Sigmoid colon (tissue), 6 donors: ENCODE measurements at regions not wholly inside any gene's neighbourhood (a gene's known extent, or its start where the extent isn't known, plus 50 kb on each side); places are given as distances from the start of the nearest gene placed in this dataset.

Source experiments
- DNase-seq: peaks from one replicate; pipeline ENCODE4 v3.0.0-alpha.2; 2019
- H3K27ac ChIP-seq, 4 donors: fragments of 200-600 bp; sonication (generic); one replicate each; pipeline ENCODE4 v1.5.1; 2016 to 2019; ENCODE audit warnings: mild to moderate bottlenecking in 1 of 4
- H3K27me3 ChIP-seq, 3 donors: fragments of 200-600 bp; sonication (generic); one replicate each; pipeline ENCODE4 v1.5.1; 2019; ENCODE audit warnings: mild to moderate bottlenecking in 1 of 3
- H3K36me3 ChIP-seq, 4 donors: fragments of 200-600 bp; sonication (generic); one replicate each; pipeline ENCODE4 v1.5.1; 2016 to 2019
- H3K4me1 ChIP-seq, 4 donors: fragments of 200-600 bp; sonication (generic); one replicate each; pipeline ENCODE4 v1.5.1; 2017 to 2019
- H3K4me3 ChIP-seq, 4 donors: fragments of 200-600 bp; sonication (generic); one replicate each; pipeline ENCODE4 v1.5.1; 2017 to 2019; ENCODE audit warnings: mild to moderate bottlenecking in 2 of 4, moderate library complexity in 1 of 4
- H3K9me3 ChIP-seq, 4 donors: fragments of 200-600 bp in 3 of 4; sonication (generic) in 3 of 4; one replicate each; pipeline versions ENCODE4 v1.5.1 to v1.6.1; 2013 to 2019
- CTCF ChIP-seq, 4 experiments: fragments of 450-650 bp in 3 of 4; fragments of 200-600 bp in 1 of 4; IDR thresholded peaks; one replicate each; pipeline ENCODE4 v1.5.1; 2016 to 2019; ENCODE audit warnings: antibody characterized with exemption in 4 of 4, mild to moderate bottlenecking in 3 of 4, moderate library complexity in 2 of 4
- EP300 ChIP-seq, 4 donors: sonication (generic); formaldehyde crosslinking; IDR thresholded peaks; one replicate each; pipeline ENCODE4 v1.6.1; 2017; ENCODE audit warnings: antibody characterized with exemption in 4 of 4
- POLR2A ChIP-seq, 2 donors: fragments of 450-650 bp; IDR thresholded peaks; one replicate each; pipeline ENCODE4 v1.6.1; 2016; ENCODE audit warnings: antibody characterized with exemption in 2 of 2, mild to moderate bottlenecking in 2 of 2, moderate library complexity in 2 of 2
- POLR2AphosphoS5 ChIP-seq, 4 donors: sonication (generic); formaldehyde crosslinking; IDR thresholded peaks; one replicate each; pipeline ENCODE4 v1.6.1; 2017; ENCODE audit warnings: antibody characterized with exemption in 4 of 4
- WGBS, 2 donors: extraction: QIAGEN DNeasy Blood & Tissue Kit; methylation state at CpG; one replicate each; pipeline ENCODE4 v1.1.7; 2013; 5-methylcytosine and 5-hydroxymethylcytosine counted together
- intact Hi-C: fragments of 100-400 bp; cut with DNase I; formaldehyde crosslinking; loops from one replicate; pipeline ENCODE4 v1.15.1; 2023
- donor health status: healthy with polysubstance abuse.
- donor health status: healthy.

- H3K27ac ChIP-seq: no peak overlapping the region
- TF ChIP-seq POLR2A (IDR thresholded peaks at IDR 0.05): no peak
- TF ChIP-seq EP300 (IDR thresholded peaks at IDR 0.05): no peak
- TF ChIP-seq POLR2AphosphoS5 (IDR thresholded peaks at IDR 0.05): no peak
- no peak for TF ChIP-seq CTCF (IDR thresholded peaks at IDR 0.05)
- intact Hi-C loops: no loop called here
- WGBS, 2 donors: 87 to 89% methylated on average over 7 of the region's 7 CpGs
- DNase-seq: no peak
- H3K27me3 ChIP-seq: no peaks in the 10 kb centered on the region
- H3K9me3 ChIP-seq: no peaks in the 10 kb centered on the region
- no peak overlapping the region for H3K4me3 ChIP-seq
- H3K4me1 ChIP-seq: no peaks in the 10 kb centered on the region
- H3K36me3 ChIP-seq: no peaks in the 10 kb centered on the region
These were observed 205.3 kb upstream of the ST6GAL2 start for GRCh38 chr2:107091163-107091864.

GRCh38 chr2:107093426-107093957 is 207.5 kb upstream of the ST6GAL2 start:
- no peak for DNase-seq
- 92 to 97% methylated on average over 4 of the region's 4 CpGs for WGBS, 2 donors
- intact Hi-C loops: no loop called here
- H3K4me1 ChIP-seq: no peaks in the 10 kb centered on the region
- no peak overlapping the region for H3K27ac ChIP-seq
- no peak for TF ChIP-seq POLR2A (IDR thresholded peaks at IDR 0.05)
- no peak for TF ChIP-seq CTCF (IDR thresholded peaks at IDR 0.05)
- TF ChIP-seq EP300 (IDR thresholded peaks at IDR 0.05): no peak
- TF ChIP-seq POLR2AphosphoS5 (IDR thresholded peaks at IDR 0.05): no peak
- H3K4me3 ChIP-seq: no peak overlapping the region
- H3K27me3 ChIP-seq: no peaks in the 10 kb centered on the region
- no peaks in the 10 kb centered on the region for H3K9me3 ChIP-seq
- H3K36me3 ChIP-seq: no peaks in the 10 kb centered on the region

GRCh38 chr2:107094450-107094986 is 208.6 kb upstream of the ST6GAL2 start:
- TF ChIP-seq CTCF (IDR thresholded peaks at IDR 0.05) (no peak), POLR2A (IDR thresholded peaks at IDR 0.05) (no peak), POLR2AphosphoS5 (IDR thresholded peaks at IDR 0.05) (no peak), EP300 (IDR thresholded peaks at IDR 0.05) (no peak)
- 88 to 90% methylated on average over 4 of the region's 4 CpGs for WGBS, 2 donors
- DNase-seq: no peak
- intact Hi-C loops: no loop called here
- no peak overlapping the region for H3K27ac ChIP-seq
- H3K36me3 ChIP-seq: no peaks in the 10 kb centered on the region
- H3K4me1 ChIP-seq: no peaks in the 10 kb centered on the region
- H3K9me3 ChIP-seq: no peaks in the 10 kb centered on the region
- H3K4me3 ChIP-seq: no peak overlapping the region
- H3K27me3 ChIP-seq: no peaks in the 10 kb centered on the region

- Histone ChIP-seq H3K27me3 (no peaks in the 10 kb centered on the region), H3K9me3 (peaks cover 0 to 7% (median 0%) of the 10 kb centered on the region in 4 donors), H3K36me3 (no peaks in the 10 kb centered on the region), H3K4me3 (no peak overlapping the region), H3K4me1 (no peaks in the 10 kb centered on the region), H3K27ac (no peak overlapping the region)
- intact Hi-C loops: no loop called here
- WGBS, 2 donors: 94 to 96% methylated on average over 8 of the region's 8 CpGs
- TF ChIP-seq CTCF (IDR thresholded peaks at IDR 0.05): no peak
- TF ChIP-seq POLR2A (IDR thresholded peaks at IDR 0.05): no peak
- no peak for TF ChIP-seq POLR2AphosphoS5 (IDR thresholded peaks at IDR 0.05)
- no peak for TF ChIP-seq EP300 (IDR thresholded peaks at IDR 0.05)
- DNase-seq: no peak
These were observed 216.2 kb upstream of the ST6GAL2 start for GRCh38 chr2:107102176-107102575.
